ENCODE measurements at regions not wholly inside any gene's neighbourhood (a gene's known extent, or its start where the extent isn't known, plus 50 kb on each side); places are given as distances from the start of the nearest gene placed in this dataset.

DNA sequence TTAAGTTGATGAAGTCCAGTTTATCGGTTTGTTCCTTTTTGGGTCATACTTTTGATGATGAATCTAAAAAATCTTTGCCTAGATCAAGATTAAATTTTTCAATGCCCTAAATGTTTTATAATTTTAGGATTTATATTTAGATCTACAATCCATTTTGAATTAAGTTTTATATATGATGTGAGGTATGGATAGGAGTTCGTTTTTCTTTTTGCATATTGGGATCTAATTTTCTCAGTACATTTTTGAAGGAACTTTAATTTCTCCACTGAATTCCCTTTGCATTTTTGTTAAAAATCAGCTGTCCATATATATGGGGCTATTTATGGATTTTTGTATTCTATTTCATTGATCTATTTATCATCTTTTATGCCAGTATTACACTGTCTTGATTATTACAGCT is 125.5 kb upstream of the HS3ST2 start:
- TF ChIP-seq POLR2AphosphoS5 (IDR thresholded peaks at IDR 0.05) (no peak), POLR2A (IDR thresholded peaks at IDR 0.05) (no peak), EP300 (IDR thresholded peaks at IDR 0.05) (no peak)
- TF ChIP-seq, protein P1, sequence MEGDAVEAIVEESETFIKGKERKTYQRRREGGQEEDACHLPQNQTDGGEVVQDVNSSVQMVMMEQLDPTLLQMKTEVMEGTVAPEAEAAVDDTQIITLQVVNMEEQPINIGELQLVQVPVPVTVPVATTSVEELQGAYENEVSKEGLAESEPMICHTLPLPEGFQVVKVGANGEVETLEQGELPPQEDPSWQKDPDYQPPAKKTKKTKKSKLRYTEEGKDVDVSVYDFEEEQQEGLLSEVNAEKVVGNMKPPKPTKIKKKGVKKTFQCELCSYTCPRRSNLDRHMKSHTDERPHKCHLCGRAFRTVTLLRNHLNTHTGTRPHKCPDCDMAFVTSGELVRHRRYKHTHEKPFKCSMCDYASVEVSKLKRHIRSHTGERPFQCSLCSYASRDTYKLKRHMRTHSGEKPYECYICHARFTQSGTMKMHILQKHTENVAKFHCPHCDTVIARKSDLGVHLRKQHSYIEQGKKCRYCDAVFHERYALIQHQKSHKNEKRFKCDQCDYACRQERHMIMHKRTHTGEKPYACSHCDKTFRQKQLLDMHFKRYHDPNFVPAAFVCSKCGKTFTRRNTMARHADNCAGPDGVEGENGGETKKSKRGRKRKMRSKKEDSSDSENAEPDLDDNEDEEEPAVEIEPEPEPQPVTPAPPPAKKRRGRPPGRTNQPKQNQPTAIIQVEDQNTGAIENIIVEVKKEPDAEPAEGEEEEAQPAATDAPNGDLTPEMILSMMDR (IDR thresholded peaks at IDR 0.05), result no peak

Data from sigmoid colon (tissue), 4 donors.